ENCODE measurements at regions not wholly inside any gene's neighbourhood (a gene's known extent, or its start where the extent isn't known, plus 50 kb on each side); places are given as distances from the start of the nearest gene placed in this dataset.

GRCh38 chr9:22171691-22172090, 162.6 kb upstream of the CDKN2B start:
- ChIA-PET POLR2A (no interaction called here), SMC1A (ENCODE audit: uncharacterized antibody, unreplicated experiment) (no interaction called here), CTCF (interaction anchor here (0.8 kb wide), 1 partner anchor 12 kb away, joined by 3 read pairs; no protein-coding TSS in a partner anchor), RAD21 (ENCODE audit: unreplicated experiment) (no interaction called here)
- Histone ChIP-seq H3K9ac (ENCODE audit: control insufficient read depth, insufficient read depth, low read length) (no peak overlapping the region), H3K4me1 (ENCODE audit: control insufficient read depth, insufficient read depth, low read length) (peaks cover 3% of the 10 kb centered on the region; the same call in 1 of the 2 replicates), H3K4me3 (no peak overlapping the region), H3K9me3 (replicated peaks; ENCODE audit: control insufficient read depth, insufficient read depth, low read length) (no peaks in the 10 kb centered on the region), H3K4me2 (ENCODE audit: control insufficient read depth, insufficient read depth) (no peak overlapping the region), H4K20me1 (ENCODE audit: control insufficient read depth, insufficient read depth) (no peaks in the 10 kb centered on the region), H3K79me2 (ENCODE audit: control insufficient read depth, insufficient read depth, low read length) (no peaks in the 10 kb centered on the region), H3K36me3 (ENCODE audit: control insufficient read depth in 2 of 2, insufficient read depth in 2 of 2, low read length in 1 of 2) (no peaks in the 10 kb centered on the region), H3K27me3 (replicated peaks in 1 of 2; ENCODE audit: control insufficient read depth in 2 of 2, insufficient read depth in 2 of 2, low read length in 1 of 2) (no peaks in the 10 kb centered on the region), H2AFZ (ENCODE audit: control insufficient read depth, low read depth, low read length) (no peak overlapping the region), H3K27ac (ENCODE audit: control insufficient read depth, insufficient read depth) (no peak overlapping the region)
- 69% methylated on average over 3 of the region's 3 CpGs for WGBS (ENCODE audit: insufficient coverage, insufficient replicate concordance, low lambda C conversion rate, missing lambda C conversion rate)
- in situ Hi-C loops (cut with MboI) (no loop called here), intact Hi-C loops (cut with micrococcal nuclease; ENCODE audit: unreplicated experiment) (no loop called here)
- ATAC-seq (no peak), FAIRE-seq (no peak), DNase-seq (ENCODE audit: low read depth, low spot score) (no peak)
- TF ChIP-seq CREM (IDR thresholded peaks at IDR 0.05; ENCODE audit: low read depth) (no peak), PAX5 (IDR thresholded peaks at IDR 0.05; ENCODE audit: borderline replicate concordance, low read depth, low read length) (no peak), HCFC1 (IDR thresholded peaks at IDR 0.05; ENCODE audit: low read length) (no peak), TARDBP (IDR thresholded peaks at IDR 0.05; ENCODE audit: borderline replicate concordance) (no peak), YBX1 (IDR thresholded peaks at IDR 0.05) (no peak), DPF2 (IDR thresholded peaks at IDR 0.05) (no peak), SREBF1 (IDR thresholded peaks at IDR 0.05; ENCODE audit: low read length) (no peak), PML (IDR thresholded peaks at IDR 0.05; ENCODE audit: low read length) (no peak), BCL3 (IDR thresholded peaks at IDR 0.05; ENCODE audit: borderline replicate concordance, insufficient read depth, low read depth, low read length, poor library complexity, severe bottlenecking) (no peak), SMAD1 (IDR thresholded peaks at IDR 0.05; ENCODE audit: low read depth, partially characterized antibody) (no peak), SPI1 (IDR thresholded peaks at IDR 0.05; ENCODE audit: borderline replicate concordance, insufficient read depth, low read depth, low read length) (no peak), BHLHE40 (IDR thresholded peaks at IDR 0.05; ENCODE audit: borderline replicate concordance in 1 of 2, low read depth in 2 of 2, low read length in 1 of 2) (no peak), NBN (IDR thresholded peaks at IDR 0.05) (no peak), ZNF207 (IDR thresholded peaks at IDR 0.05; ENCODE audit: borderline replicate concordance) (no peak), RB1 (IDR thresholded peaks at IDR 0.05; ENCODE audit: borderline replicate concordance) (no peak)
- TF ChIP-seq, protein P1, sequence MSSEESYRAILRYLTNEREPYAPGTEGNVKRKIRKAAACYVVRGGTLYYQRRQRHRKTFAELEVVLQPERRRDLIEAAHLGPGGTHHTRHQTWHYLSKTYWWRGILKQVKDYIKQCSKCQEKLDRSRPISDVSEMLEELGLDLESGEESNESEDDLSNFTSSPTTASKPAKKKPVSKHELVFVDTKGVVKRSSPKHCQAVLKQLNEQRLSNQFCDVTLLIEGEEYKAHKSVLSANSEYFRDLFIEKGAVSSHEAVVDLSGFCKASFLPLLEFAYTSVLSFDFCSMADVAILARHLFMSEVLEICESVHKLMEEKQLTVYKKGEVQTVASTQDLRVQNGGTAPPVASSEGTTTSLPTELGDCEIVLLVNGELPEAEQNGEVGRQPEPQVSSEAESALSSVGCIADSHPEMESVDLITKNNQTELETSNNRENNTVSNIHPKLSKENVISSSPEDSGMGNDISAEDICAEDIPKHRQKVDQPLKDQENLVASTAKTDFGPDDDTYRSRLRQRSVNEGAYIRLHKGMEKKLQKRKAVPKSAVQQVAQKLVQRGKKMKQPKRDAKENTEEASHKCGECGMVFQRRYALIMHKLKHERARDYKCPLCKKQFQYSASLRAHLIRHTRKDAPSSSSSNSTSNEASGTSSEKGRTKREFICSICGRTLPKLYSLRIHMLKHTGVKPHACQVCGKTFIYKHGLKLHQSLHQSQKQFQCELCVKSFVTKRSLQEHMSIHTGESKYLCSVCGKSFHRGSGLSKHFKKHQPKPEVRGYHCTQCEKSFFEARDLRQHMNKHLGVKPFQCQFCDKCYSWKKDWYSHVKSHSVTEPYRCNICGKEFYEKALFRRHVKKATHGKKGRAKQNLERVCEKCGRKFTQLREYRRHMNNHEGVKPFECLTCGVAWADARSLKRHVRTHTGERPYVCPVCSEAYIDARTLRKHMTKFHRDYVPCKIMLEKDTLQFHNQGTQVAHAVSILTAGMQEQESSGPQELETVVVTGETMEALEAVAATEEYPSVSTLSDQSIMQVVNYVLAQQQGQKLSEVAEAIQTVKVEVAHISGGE (CRISPR knock-in tag; IDR thresholded peaks at IDR 0.05) = no peak
- BruUV-seq (replicated peaks) = no TSS peak
